ENCODE measurements at regions not wholly inside any gene's neighbourhood (a gene's known extent, or its start where the extent isn't known, plus 50 kb on each side); places are given as distances from the start of the nearest gene placed in this dataset.
A peak's percentile ranks its signal among the peaks of the same experiment; 100 is the strongest.

- DNase-seq, result no peak
These were observed 98.0 kb upstream of the TLE3 start for GRCh38 chr15:70195587-70196305.

- no peak for DNase-seq
These were observed 97.5 kb upstream of the TLE3 start for GRCh38 chr15:70195171-70195570.

DNA sequence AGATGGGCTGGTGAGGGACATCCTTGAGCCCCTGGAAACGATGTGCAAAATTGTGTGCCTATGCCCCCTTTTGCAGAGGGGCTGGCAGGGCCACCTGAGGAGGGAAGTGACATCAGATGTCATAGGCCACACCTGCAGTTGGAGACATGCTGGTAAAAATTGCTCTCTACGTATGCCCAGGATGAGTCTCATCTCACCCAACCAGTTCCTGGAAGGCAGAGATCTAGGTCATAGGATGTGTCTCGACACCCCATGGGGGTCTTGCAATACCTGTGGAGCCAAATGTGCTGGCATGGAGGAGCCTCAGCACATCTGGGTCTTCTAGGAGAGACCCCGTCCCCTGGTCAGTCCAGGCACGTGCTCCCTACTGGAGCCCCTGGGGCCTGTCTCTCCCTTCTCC is 96.5 kb upstream of the TLE3 start:
- no peak for DNase-seq

- no peak for DNase-seq
These were observed 96.0 kb upstream of the TLE3 start for GRCh38 chr15:70193734-70194133.

DNA sequence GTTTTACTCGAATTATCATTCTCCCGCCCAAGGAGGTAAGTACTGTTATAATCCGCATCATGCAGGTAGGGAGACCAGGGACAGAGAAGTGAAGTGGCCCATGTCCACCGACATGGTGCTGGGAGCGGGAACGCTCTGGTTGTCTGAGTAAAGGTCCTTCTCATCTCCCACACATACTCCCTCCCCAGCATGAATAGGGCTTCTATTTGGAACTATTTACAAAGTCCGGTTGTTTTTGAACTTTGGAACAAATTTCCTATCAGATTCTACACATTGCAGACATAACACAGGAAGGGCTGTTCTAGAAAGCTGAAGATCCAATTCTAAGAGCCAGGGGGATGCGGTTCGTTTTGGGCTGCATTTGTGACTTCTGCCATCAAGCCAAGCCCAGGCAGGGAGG is 94.8 kb upstream of the TLE3 start:
- DNase-seq, result no peak

GRCh38 chr15:70192041-70192440 is 94.3 kb upstream of the TLE3 start:
- no peak for DNase-seq

GRCh38 chr15:70190965-70191364 is 93.2 kb upstream of the TLE3 start:
- no peak for DNase-seq

- DNase-seq, result no peak
These were observed 92.3 kb upstream of the TLE3 start for GRCh38 chr15:70189826-70190695.

DNA sequence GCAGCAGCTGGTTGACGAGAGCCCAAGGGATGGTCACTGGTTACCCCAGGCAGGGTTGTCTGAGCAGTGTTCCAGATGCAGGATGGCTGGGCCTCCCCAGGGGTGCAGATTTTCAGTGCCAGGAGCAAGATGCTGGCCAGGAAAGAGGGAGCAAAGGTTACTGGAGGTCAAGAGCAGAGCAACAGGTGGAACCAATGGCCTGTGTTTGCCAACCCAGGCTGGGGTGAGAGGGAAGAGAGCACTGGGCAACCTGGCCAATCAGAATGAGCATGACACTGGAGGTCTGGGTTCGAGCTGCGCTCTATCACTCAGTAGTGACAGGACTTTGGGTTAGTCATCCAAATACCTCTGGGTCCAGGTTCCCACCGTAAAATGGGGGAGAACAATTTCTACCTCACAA is 90.6 kb upstream of the TLE3 start:
- DNase-seq, result no peak

GRCh38 chr15:70187331-70187730 is 89.6 kb upstream of the TLE3 start:
- DNase-seq, result no peak

DNA sequence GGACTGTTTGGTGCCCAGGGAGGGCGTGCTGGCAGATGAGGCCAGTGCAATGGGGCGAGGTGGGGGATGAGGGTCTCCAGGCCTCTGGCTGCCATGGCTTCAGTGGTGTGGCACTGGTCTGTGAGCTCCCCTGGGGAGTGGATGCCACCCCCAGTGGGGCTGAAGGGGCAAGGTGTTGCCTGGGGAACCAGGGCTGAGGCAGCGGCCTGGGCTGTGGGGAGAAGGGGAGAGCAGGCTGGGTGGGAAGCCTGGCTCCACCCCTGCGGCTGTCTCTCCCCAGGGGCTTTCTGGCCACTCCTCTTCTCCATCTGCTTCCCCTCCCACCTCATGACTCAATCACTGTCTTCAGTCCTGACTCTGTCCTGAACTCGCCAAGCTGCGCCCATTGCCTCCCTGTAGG is 88.4 kb upstream of the TLE3 start:
- no peak for DNase-seq

GRCh38 chr15:70185251-70185711 is 87.6 kb upstream of the TLE3 start:
- DNase-seq, result peak in 1 of 3 experiments; percentile 32

- no peak for DNase-seq
These were observed 85.4 kb upstream of the TLE3 start for GRCh38 chr15:70182858-70183695.

GRCh38 chr15:70181626-70182255 is 84.0 kb upstream of the TLE3 start:
- DNase-seq, result no peak

DNA sequence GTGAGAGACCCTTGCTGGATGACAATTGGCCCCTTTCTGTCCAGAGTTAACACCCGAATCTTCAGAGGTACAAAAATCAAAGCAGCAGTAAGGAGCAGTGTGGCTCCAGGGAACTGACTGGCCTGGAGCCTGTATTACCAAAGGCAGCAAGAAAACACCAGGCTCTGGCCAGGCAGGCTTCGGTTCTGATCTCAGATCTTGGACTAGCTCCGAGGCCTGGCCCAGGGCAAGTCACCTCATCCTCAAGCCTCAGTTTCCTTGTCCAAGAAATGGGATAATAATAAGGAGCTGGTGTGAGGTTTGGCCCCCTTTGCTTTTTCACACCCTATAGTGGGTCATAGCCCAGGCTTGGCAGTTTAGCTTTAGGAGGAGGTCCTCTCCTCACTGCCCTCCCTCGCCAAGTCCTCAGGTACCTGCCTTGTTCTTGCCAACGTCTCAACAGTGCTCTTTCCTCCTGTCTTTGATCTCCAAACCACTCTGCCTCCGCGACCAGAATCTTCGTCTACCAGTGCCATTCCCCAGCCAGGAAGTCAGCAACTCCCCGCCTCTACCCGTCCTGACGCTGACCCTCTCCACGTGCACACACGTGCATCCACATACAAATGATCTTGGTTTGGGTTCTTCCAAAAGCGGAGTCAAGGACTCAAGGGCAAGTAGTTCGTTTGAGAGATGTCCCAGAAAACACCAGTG is 82.6 kb upstream of the TLE3 start:
- DNase-seq, result no peak

- DNase-seq, result no peak
These were observed 81.7 kb upstream of the TLE3 start for GRCh38 chr15:70179309-70179892.

DNA sequence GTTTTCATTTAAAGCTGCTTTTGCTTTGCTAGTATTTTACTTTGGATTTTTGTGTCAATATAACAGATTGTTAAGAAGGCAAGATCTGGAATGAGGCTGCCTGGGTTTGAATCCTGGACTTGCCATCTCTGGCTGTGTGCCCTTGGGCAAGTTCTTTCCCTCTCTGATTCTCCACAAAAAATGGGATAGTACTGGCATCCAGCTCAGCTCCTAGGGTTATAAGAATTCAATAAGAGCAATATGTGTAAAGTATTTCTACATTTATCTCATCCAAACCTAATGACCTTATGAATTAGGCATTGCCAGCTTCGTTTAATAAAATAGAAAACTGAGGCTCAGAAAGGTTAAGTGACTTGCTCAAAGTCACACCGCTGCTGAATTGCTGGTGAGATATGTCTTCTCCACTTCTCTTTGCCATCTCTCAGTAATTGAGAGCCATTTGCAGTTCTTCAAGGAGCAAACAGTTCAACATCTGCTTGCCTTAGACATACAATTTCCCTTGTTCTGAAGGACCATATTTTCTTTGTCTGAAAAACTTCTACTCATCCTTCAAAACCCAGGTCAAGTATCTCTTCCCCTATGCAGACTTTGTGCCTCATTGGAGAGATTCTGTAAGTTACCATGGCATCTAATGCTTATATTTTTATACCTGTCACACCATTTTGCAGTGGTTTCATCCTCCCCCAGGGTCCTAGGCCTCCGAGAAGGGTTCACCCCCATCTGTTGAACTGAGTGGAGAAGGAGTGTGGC is 80.8 kb upstream of the TLE3 start:
- no peak for DNase-seq

DNA sequence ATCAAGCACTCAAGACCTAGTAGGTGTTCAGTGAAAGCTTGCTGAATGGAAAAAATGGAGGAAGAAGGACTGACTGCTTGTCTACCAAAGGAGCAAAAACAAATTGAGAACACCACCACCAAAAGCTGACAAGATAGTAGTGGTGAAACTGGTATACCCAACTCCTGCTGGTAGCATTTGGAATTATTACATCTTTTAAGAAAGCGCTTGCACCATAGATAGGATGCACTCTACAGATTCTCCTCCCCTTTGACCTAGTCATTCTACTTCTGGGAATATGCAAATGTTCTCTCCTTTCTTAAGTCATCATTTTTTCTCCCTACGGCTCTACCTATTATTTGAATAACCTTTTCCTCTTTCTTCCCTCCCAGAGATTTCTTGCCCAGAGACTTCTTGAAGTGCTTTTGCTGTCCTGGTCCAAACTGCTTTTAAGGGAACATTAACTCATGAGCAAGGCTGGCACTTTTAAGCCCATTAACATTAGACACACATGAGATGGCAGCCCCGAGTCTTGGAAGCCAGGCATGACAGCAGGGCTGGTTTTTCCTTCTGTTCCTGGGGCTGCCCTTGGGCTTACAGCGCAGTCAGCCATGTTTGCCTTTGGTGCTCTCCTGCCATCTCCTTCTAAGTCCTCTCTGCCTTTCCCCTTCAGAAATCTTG is 75.0 kb upstream of the TLE3 start:
- no peak for DNase-seq

GRCh38 chr15:70172124-70172523 is 74.4 kb upstream of the TLE3 start:
- no peak for DNase-seq

GRCh38 chr15:70171256-70171886 is 73.7 kb upstream of the TLE3 start:
- DNase-seq, result no peak
